ENCODE measurements at regions not wholly inside any gene's neighbourhood (a gene's known extent, or its start where the extent isn't known, plus 50 kb on each side); places are given as distances from the start of the nearest gene placed in this dataset.
"Not testable (repeated sequence)": the region's sequence is repeated elsewhere in the genome, so short reads cannot be mapped to it uniquely, and the experiment has no call there.

- H3K27ac ChIP-seq (ENCODE audit: low read length), result no peak overlapping the region
- ATAC-seq (no peak), DNase-seq (no peak)
- H3K27me3 ChIP-seq (ENCODE audit: control insufficient read depth, insufficient read depth, low read length), result no peaks in the 10 kb centered on the region
- H3K9me3 ChIP-seq (ENCODE audit: control insufficient read depth, insufficient read depth, low read length), result no peaks in the 10 kb centered on the region
- no peaks in the 10 kb centered on the region for H3K36me3 ChIP-seq (ENCODE audit: control insufficient read depth, insufficient read depth, low read length)
- Mint-ChIP-seq H3K4me1 (no peaks in the 10 kb centered on the region), H3K27me3 (ENCODE audit: low read depth in 2 of 2) (no peaks in the 10 kb centered on the region), H3K4me3 (no peak overlapping the region), H3K27ac (no peak overlapping the region), H3K36me3 (peaks cover 7% of the 10 kb centered on the region), H3K9me3 (peaks cover 16 to 19% of the 10 kb centered on the region in 2 donors)
- no peak for TF ChIP-seq CTCF (IDR thresholded peaks at IDR 0.05)
- H3K4me1 ChIP-seq (ENCODE audit: control insufficient read depth, insufficient read depth, low read length), result no peaks in the 10 kb centered on the region
- no peak overlapping the region for H3K4me3 ChIP-seq (ENCODE audit: low read length)
- WGBS (ENCODE audit: insufficient coverage), result 21% methylated on average over 2 of the region's 2 CpGs
- intact Hi-C loops (cut with micrococcal nuclease), result loop anchor here (10.0 kb wide), 1 partner anchor 46 kb away; no protein-coding TSS in a partner anchor
Measured at GRCh38 chr18:4720518-4720917, 265.4 kb upstream of the DLGAP1 start.

- Histone ChIP-seq H3K36me3 (ENCODE audit: control insufficient read depth, insufficient read depth, low read length) (no peaks in the 10 kb centered on the region), H3K27me3 (ENCODE audit: control insufficient read depth, insufficient read depth, low read length) (no peaks in the 10 kb centered on the region), H3K4me1 (ENCODE audit: control insufficient read depth, insufficient read depth, low read length) (no peaks in the 10 kb centered on the region), H3K27ac (ENCODE audit: low read length) (no peak overlapping the region), H3K4me3 (ENCODE audit: low read length) (no peak overlapping the region), H3K9me3 (ENCODE audit: control insufficient read depth, insufficient read depth, low read length) (no peaks in the 10 kb centered on the region)
- intact Hi-C loops (cut with micrococcal nuclease), result no loop called here
- no peak for TF ChIP-seq CTCF (IDR thresholded peaks at IDR 0.05)
- no peaks in the 10 kb centered on the region for H3K4me1 Mint-ChIP-seq
- H3K4me3 Mint-ChIP-seq, result no peak overlapping the region
- H3K36me3 Mint-ChIP-seq, result peaks cover 6% of the 10 kb centered on the region
- H3K27me3 Mint-ChIP-seq (ENCODE audit: low read depth in 2 of 2), result no peaks in the 10 kb centered on the region
- peaks cover 15 to 17% of the 10 kb centered on the region in 2 donors for H3K9me3 Mint-ChIP-seq
- H3K27ac Mint-ChIP-seq, result no peak overlapping the region
- ATAC-seq (no peak), DNase-seq (no peak)
- 100% methylated on average over 1 of the region's 1 CpG for WGBS (ENCODE audit: insufficient coverage)
Measured at GRCh38 chr18:4705894-4706293, 250.8 kb upstream of the DLGAP1 start.

GRCh38 chr18:4704781-4705180, 249.7 kb upstream of the DLGAP1 start:
- H3K27ac ChIP-seq (ENCODE audit: low read length), result no peak overlapping the region
- Mint-ChIP-seq H3K27ac (no peak overlapping the region), H3K27me3 (ENCODE audit: low read depth in 2 of 2) (no peaks in the 10 kb centered on the region), H3K4me1 (no peaks in the 10 kb centered on the region), H3K4me3 (no peak overlapping the region), H3K36me3 (peaks cover 6% of the 10 kb centered on the region), H3K9me3 (peaks cover 15 to 17% of the 10 kb centered on the region in 2 donors)
- H3K4me3 ChIP-seq (ENCODE audit: low read length), result no peak overlapping the region
- no peak for DNase-seq
- 43% methylated on average over 2 of the region's 3 CpGs for WGBS (ENCODE audit: insufficient coverage)
- ATAC-seq, result no peak
- H3K27me3 ChIP-seq (ENCODE audit: control insufficient read depth, insufficient read depth, low read length), result no peaks in the 10 kb centered on the region
- no peak for TF ChIP-seq CTCF (IDR thresholded peaks at IDR 0.05)
- H3K9me3 ChIP-seq (ENCODE audit: control insufficient read depth, insufficient read depth, low read length), result no peaks in the 10 kb centered on the region
- H3K4me1 ChIP-seq (ENCODE audit: control insufficient read depth, insufficient read depth, low read length), result no peaks in the 10 kb centered on the region
- no peaks in the 10 kb centered on the region for H3K36me3 ChIP-seq (ENCODE audit: control insufficient read depth, insufficient read depth, low read length)
- intact Hi-C loops (cut with micrococcal nuclease), result no loop called here

- Mint-ChIP-seq H3K4me1 (no peaks in the 10 kb centered on the region), H3K9me3 (peaks cover 29 to 35% of the 10 kb centered on the region in 2 donors), H3K36me3 (peaks cover 5% of the 10 kb centered on the region), H3K27ac (no peak overlapping the region), H3K4me3 (no peak overlapping the region), H3K27me3 (ENCODE audit: low read depth in 2 of 2) (no peaks in the 10 kb centered on the region)
- WGBS (ENCODE audit: insufficient coverage), result 94% methylated on average over 17 of the region's 17 CpGs
- intact Hi-C loops (cut with micrococcal nuclease), result no loop called here
- Histone ChIP-seq H3K27ac (ENCODE audit: low read length) (no peak overlapping the region), H3K4me1 (ENCODE audit: control insufficient read depth, insufficient read depth, low read length) (no peaks in the 10 kb centered on the region), H3K9me3 (ENCODE audit: control insufficient read depth, insufficient read depth, low read length) (peaks cover 9% of the 10 kb centered on the region), H3K4me3 (ENCODE audit: low read length) (no peak overlapping the region), H3K36me3 (ENCODE audit: control insufficient read depth, insufficient read depth, low read length) (no peaks in the 10 kb centered on the region), H3K27me3 (ENCODE audit: control insufficient read depth, insufficient read depth, low read length) (no peaks in the 10 kb centered on the region)
- TF ChIP-seq CTCF (IDR thresholded peaks at IDR 0.05), result no peak
- no peak for ATAC-seq
- DNase-seq, result no peak
Measured at GRCh38 chr18:4691836-4692235, 236.7 kb upstream of the DLGAP1 start.

- peaks cover 23% of the 10 kb centered on the region for H3K9me3 ChIP-seq (ENCODE audit: control insufficient read depth, insufficient read depth, low read length)
- intact Hi-C loops (cut with micrococcal nuclease), result loop anchor here (10.0 kb wide), 1 partner anchor 46 kb away; no protein-coding TSS in a partner anchor
- H3K36me3 ChIP-seq (ENCODE audit: control insufficient read depth, insufficient read depth, low read length); H3K4me3 Mint-ChIP-seq; H3K36me3 Mint-ChIP-seq; H3K4me3 ChIP-seq (ENCODE audit: low read length); DNase-seq; H3K27me3 ChIP-seq (ENCODE audit: control insufficient read depth, insufficient read depth, low read length); H3K27me3 Mint-ChIP-seq (ENCODE audit: low read depth in 2 of 2); H3K4me1 ChIP-seq (ENCODE audit: control insufficient read depth, insufficient read depth, low read length); H3K27ac ChIP-seq (ENCODE audit: low read length); ATAC-seq; H3K4me1 Mint-ChIP-seq; H3K27ac Mint-ChIP-seq: not testable (repeated sequence)
- peaks cover 22 to 28% of the 10 kb centered on the region in 2 donors for H3K9me3 Mint-ChIP-seq
- 81% methylated on average over 5 of the region's 5 CpGs for WGBS (ENCODE audit: insufficient coverage)
Measured at GRCh38 chr18:4678685-4679084, 223.6 kb upstream of the DLGAP1 start.

Measured in natural killer cell (primary cell).